AG04449 (cell line): ENCODE measurements at regions not wholly inside any gene's neighbourhood (a gene's known extent, or its start where the extent isn't known, plus 50 kb on each side); places are given as distances from the start of the nearest gene placed in this dataset.

Experiments used
- CTCF ChIA-PET: fragments of 350-600 bp; formaldehyde crosslinking; extraction: SDS; loops from one replicate; lab custom pipeline; 2021; ENCODE audit warnings: antibody characterized with exemption; lab: Yijun Ruan, JAX
- POLR2A ChIA-PET: fragments of 400-600, 350-600 bp; formaldehyde crosslinking; extraction: SDS; loops from one replicate; lab custom pipeline; 2020; ENCODE audit warnings: antibody characterized with exemption, inconsistent platforms; lab: Yijun Ruan, JAX
- DNase-seq: peaks from one replicate; pipeline ENCODE4 v3.0.0-alpha.2; 2010; ENCODE audit warnings: low read depth, low spot score
- H3K4me3 ChIP-seq: 2 replicates; pipeline ENCODE4 v1.5.1; 2011; ENCODE audit warnings: low read depth, mild to moderate bottlenecking, control low read depth, low read length
- TF ChIP-seq, protein P1 (sequence below): IDR thresholded peaks from one replicate; pipeline ENCODE4 v1.5.1; 2011; ENCODE audit warnings: mild to moderate bottlenecking, moderate library complexity, low read length, control low read depth, inconsistent platforms; ENCODE audit not compliant: insufficient read depth; ENCODE audit errors: missing control alignments

DNA sequence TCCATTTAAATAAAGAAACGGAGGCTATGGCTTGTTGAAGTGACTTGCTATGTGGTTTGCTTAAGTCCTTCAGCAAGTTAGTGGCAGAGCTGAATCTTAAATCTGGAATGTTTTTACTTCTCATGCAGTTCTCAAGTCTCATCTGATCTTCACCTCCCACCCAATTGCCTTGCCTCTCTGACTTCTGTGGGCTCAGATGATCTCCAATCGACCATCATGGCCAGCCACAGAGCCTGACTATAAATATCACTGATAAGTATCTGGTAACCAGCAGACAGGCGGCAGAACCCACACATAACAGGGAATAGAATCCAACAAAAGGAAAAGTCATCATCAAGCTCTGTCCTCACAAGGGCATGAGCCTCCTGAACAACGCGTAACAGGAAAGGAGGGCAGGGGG lies 149.9 kb downstream of the FAM114A2 start:
- POLR2A ChIA-PET = no interaction called here

GRCh38 chr5:153885141-153885540 lies 153.6 kb downstream of the FAM114A2 start:
- no peak for DNase-seq
- TF ChIP-seq, protein P1, sequence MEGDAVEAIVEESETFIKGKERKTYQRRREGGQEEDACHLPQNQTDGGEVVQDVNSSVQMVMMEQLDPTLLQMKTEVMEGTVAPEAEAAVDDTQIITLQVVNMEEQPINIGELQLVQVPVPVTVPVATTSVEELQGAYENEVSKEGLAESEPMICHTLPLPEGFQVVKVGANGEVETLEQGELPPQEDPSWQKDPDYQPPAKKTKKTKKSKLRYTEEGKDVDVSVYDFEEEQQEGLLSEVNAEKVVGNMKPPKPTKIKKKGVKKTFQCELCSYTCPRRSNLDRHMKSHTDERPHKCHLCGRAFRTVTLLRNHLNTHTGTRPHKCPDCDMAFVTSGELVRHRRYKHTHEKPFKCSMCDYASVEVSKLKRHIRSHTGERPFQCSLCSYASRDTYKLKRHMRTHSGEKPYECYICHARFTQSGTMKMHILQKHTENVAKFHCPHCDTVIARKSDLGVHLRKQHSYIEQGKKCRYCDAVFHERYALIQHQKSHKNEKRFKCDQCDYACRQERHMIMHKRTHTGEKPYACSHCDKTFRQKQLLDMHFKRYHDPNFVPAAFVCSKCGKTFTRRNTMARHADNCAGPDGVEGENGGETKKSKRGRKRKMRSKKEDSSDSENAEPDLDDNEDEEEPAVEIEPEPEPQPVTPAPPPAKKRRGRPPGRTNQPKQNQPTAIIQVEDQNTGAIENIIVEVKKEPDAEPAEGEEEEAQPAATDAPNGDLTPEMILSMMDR = no peak
- ChIA-PET CTCF (interaction anchor here (0.8 to 1.4 kb wide), 2 partner anchors 8 to 80 kb away, joined by 3 read pairs; no protein-coding TSS in a partner anchor), POLR2A (no interaction called here)
- H3K4me3 ChIP-seq = no peak overlapping the region

More for the DNA sequence above, 149.9 kb downstream of the FAM114A2 start:
- no peak overlapping the region for H3K4me3 ChIP-seq
- TF ChIP-seq, protein P1 = no peak
- DNase-seq = no peak
- CTCF ChIA-PET = interaction anchor here (1.5 kb wide), 1 partner anchor 18 kb away, joined by 3 read pairs; no protein-coding TSS in a partner anchor

GRCh38 chr5:153884612-153884957 lies 154.1 kb downstream of the FAM114A2 start:
- ChIA-PET POLR2A (no interaction called here), CTCF (no interaction called here)
- no peak overlapping the region for H3K4me3 ChIP-seq
- TF ChIP-seq, protein P1 = no peak
- no peak for DNase-seq

GRCh38 chr5:153883854-153884611 lies 154.7 kb downstream of the FAM114A2 start:
- ChIA-PET POLR2A (no interaction called here), CTCF (no interaction called here)
- TF ChIP-seq, protein P1 = no peak
- DNase-seq = peak; percentile 57
- no peak overlapping the region for H3K4me3 ChIP-seq

DNA sequence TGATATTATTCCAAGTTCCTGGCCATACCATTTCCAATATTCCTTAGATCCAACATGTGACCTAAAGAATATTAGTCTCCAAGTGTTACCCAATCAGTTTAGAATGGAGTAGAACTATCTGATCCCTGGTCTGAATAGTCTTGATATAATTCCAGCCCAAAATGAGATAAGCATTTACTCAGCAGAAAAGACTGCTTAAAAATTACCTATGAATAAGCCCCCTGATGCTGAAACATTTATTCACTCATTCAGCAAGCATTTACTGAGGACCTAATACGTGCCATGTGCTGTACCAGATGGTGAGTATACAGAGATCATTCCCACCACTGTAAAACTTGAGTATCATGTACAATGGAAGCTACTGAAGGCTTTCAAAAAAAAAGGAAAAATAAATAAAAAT lies 157.0 kb downstream of the FAM114A2 start:
- TF ChIP-seq, protein P1 = no peak
- DNase-seq = no peak
- POLR2A ChIA-PET = no interaction called here
- no peak overlapping the region for H3K4me3 ChIP-seq
- CTCF ChIA-PET = no interaction called here

DNA sequence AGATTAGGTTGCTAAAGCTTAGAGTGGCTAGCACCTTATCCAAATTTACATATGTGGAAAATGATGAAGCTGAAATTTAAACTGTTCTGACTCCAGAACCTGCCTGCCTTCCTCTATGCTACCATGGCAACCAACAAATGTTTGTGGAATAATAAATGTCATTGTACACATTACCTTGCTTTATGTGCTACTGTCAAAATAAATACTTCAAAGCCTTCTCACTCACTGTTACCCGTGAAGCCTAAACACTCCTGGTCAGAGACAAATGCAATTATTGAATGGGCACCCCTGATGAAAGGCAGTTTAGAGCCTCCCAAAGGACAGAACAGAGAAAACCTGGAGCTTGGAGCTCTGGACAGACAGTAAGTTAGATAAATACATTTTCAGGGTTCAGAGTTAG lies 158.6 kb downstream of the FAM114A2 start:
- H3K4me3 ChIP-seq = no peak overlapping the region
- TF ChIP-seq, protein P1 = no peak
- POLR2A ChIA-PET = no interaction called here
- CTCF ChIA-PET = interaction anchor here (1.2 kb wide), 1 partner anchor 13 kb away, joined by 3 read pairs; no protein-coding TSS in a partner anchor
- no peak for DNase-seq
